H9 (cell line): ENCODE measurements at regions not wholly inside any gene's neighbourhood (a gene's known extent, or its start where the extent isn't known, plus 50 kb on each side); places are given as distances from the start of the nearest gene placed in this dataset.

Experiments used
- DNase-seq: peaks from one replicate; pipeline ENCODE4 v3.0.0-alpha.2; 2017
- H2AFZ ChIP-seq: one replicate; pipeline ENCODE4 v1.6.1; 2013; ENCODE audit warnings: mild to moderate bottlenecking, low read length, control low read depth, moderate library complexity
- H2AK5ac ChIP-seq: 2 replicates; pipeline ENCODE4 v1.6.1; 2013; ENCODE audit warnings: low read length, control low read depth, mixed read lengths; ENCODE audit not compliant: insufficient read length
- H2BK120ac ChIP-seq: one replicate; pipeline ENCODE4 v1.6.1; 2013; ENCODE audit warnings: low read depth, mild to moderate bottlenecking, low read length, control low read depth, inconsistent platforms; ENCODE audit not compliant: poor library complexity, severe bottlenecking
- H2BK12ac ChIP-seq: 2 replicates; pipeline ENCODE4 v1.6.1; 2013; ENCODE audit warnings: low read length, control low read depth, mixed read lengths, low read depth; ENCODE audit not compliant: insufficient read length
- H2BK15ac ChIP-seq: 2 replicates; pipeline ENCODE4 v1.6.1; 2013; ENCODE audit warnings: low read depth, low read length, control low read depth
- H2BK20ac ChIP-seq: one replicate; pipeline ENCODE4 v1.6.1; 2013; ENCODE audit warnings: low read depth, mild to moderate bottlenecking, low read length, control low read depth, inconsistent platforms; ENCODE audit not compliant: poor library complexity, severe bottlenecking
- H2BK5ac ChIP-seq: 2 replicates; pipeline ENCODE4 v1.6.1; 2013; ENCODE audit warnings: low read length, control low read depth, mixed read lengths; ENCODE audit not compliant: insufficient read length
- H3K14ac ChIP-seq: 2 replicates; pipeline ENCODE4 v1.6.1; 2013; ENCODE audit warnings: low read length, control low read depth; ENCODE audit not compliant: insufficient read depth
- H3K18ac ChIP-seq: 2 replicates; pipeline ENCODE4 v1.6.1; 2013; ENCODE audit warnings: low read depth, mild to moderate bottlenecking, mixed read lengths, low read length, control low read depth; ENCODE audit not compliant: insufficient read length
- H3K23ac ChIP-seq: 2 replicates; pipeline ENCODE4 v1.6.1; 2013; ENCODE audit warnings: low read length, control low read depth, mixed read lengths, low read depth; ENCODE audit not compliant: insufficient read length
- H3K23me2 ChIP-seq: 2 replicates; pipeline ENCODE4 v1.6.1; 2013; ENCODE audit warnings: low read depth, mild to moderate bottlenecking, mixed read lengths, low read length, control low read depth; ENCODE audit not compliant: insufficient read length, poor library complexity, severe bottlenecking
- H3K27ac ChIP-seq: 2 replicates; pipeline ENCODE4 v1.5.1; 2013; ENCODE audit warnings: low read length, control low read depth, mixed read lengths, low read depth; ENCODE audit not compliant: insufficient read length
- H3K27me3 ChIP-seq: 2 replicates; pipeline ENCODE4 v1.6.1; 2013; ENCODE audit warnings: low read length, control low read depth, inconsistent platforms; ENCODE audit not compliant: insufficient read depth
- H3K4ac ChIP-seq: 2 replicates; pipeline ENCODE4 v1.6.1; 2013; ENCODE audit warnings: low read depth, mild to moderate bottlenecking, control low read depth, inconsistent platforms, low read length, moderate library complexity
- H3K4me1 ChIP-seq: 2 replicates; pipeline ENCODE4 v1.6.1; 2013; ENCODE audit warnings: low read length, control low read depth, inconsistent platforms; ENCODE audit not compliant: insufficient read depth
- H3K4me2 ChIP-seq: 2 replicates; pipeline ENCODE4 v1.6.1; 2013; ENCODE audit warnings: low read length, control low read depth, mixed read lengths; ENCODE audit not compliant: insufficient read length, insufficient read depth
- H3K56ac ChIP-seq: 2 replicates; pipeline ENCODE4 v1.6.1; 2013; ENCODE audit warnings: low read depth, mild to moderate bottlenecking, mixed read lengths, low read length, control low read depth; ENCODE audit not compliant: insufficient read length
- H3K79me1 ChIP-seq: 2 replicates; pipeline ENCODE4 v1.6.1; 2013; ENCODE audit warnings: low read depth, mild to moderate bottlenecking, moderate library complexity, low read length, control low read depth, inconsistent platforms; ENCODE audit not compliant: insufficient read depth, poor library complexity, severe bottlenecking
- H3K79me2 ChIP-seq: 2 replicates; pipeline ENCODE4 v1.6.1; 2013; ENCODE audit warnings: low read length, control low read depth, inconsistent platforms; ENCODE audit not compliant: insufficient read depth
- H3K9ac ChIP-seq: 2 replicates; pipeline ENCODE4 v1.6.1; 2013; ENCODE audit warnings: low read length, control low read depth, mixed read lengths; ENCODE audit not compliant: insufficient read length; ENCODE audit errors: extremely low read depth
- H3K9me3 ChIP-seq: one replicate; pipeline ENCODE4 v1.6.1; 2013; ENCODE audit warnings: low read depth, low read length, inconsistent platforms; ENCODE audit not compliant: control insufficient read depth
- H3T11ph ChIP-seq: one replicate; pipeline ENCODE4 v1.6.1; 2013; ENCODE audit warnings: mild to moderate bottlenecking, low read length, control low read depth, inconsistent platforms
- H4K20me1 ChIP-seq: one replicate; pipeline ENCODE4 v1.6.1; 2013; ENCODE audit not compliant: control insufficient read depth, insufficient read length, insufficient read depth
- H4K5ac ChIP-seq: 2 replicates; pipeline ENCODE4 v1.6.1; 2013; ENCODE audit warnings: low read depth, mild to moderate bottlenecking, mixed read lengths, low read length, control low read depth; ENCODE audit not compliant: insufficient read length
- H4K8ac ChIP-seq: replicated peaks from 2 replicates; pipeline ENCODE4 v1.6.1; 2013; ENCODE audit warnings: low read length, control low read depth, mixed read lengths, low read depth; ENCODE audit not compliant: insufficient read length
- H4K91ac ChIP-seq: 2 replicates; pipeline ENCODE4 v1.6.1; 2013; ENCODE audit warnings: low read depth, mild to moderate bottlenecking, moderate library complexity, mixed read lengths, low read length, control low read depth; ENCODE audit not compliant: insufficient read length
- H3K27ac Mint-ChIP-seq, 3 experiments: 2 replicates in 2 of 3; 3 replicates in 1 of 3; pipeline ENCODE4 v1.8.0; 2020 to 2021; ENCODE audit warnings: mixed read lengths in 3 of 3, mild to moderate bottlenecking in 1 of 3, moderate library complexity in 1 of 3
- H3K27me3 Mint-ChIP-seq: 2 replicates; pipeline ENCODE4 v1.8.0; 2021; ENCODE audit warnings: low read depth, mild to moderate bottlenecking, moderate library complexity, mixed read lengths
- H3K36me3 Mint-ChIP-seq, 3 experiments: 2 replicates in 2 of 3; 3 replicates in 1 of 3; pipeline ENCODE4 v1.8.0; 2020 to 2021; ENCODE audit warnings: low read depth in 3 of 3, mixed read lengths in 3 of 3; ENCODE audit not compliant: insufficient read depth in 1 of 3
- H3K4me1 Mint-ChIP-seq, 2 experiments: 2 replicates each; pipeline ENCODE4 v1.8.0; 2020; ENCODE audit warnings: mixed read lengths in 2 of 2
- H3K4me3 Mint-ChIP-seq, 2 experiments: 2 replicates in 1 of 2; 3 replicates in 1 of 2; pipeline ENCODE4 v1.8.0; 2020 to 2021; ENCODE audit warnings: mild to moderate bottlenecking in 2 of 2, mixed read lengths in 2 of 2, moderate library complexity in 1 of 2
- H3K9me3 Mint-ChIP-seq, 2 experiments: 2 replicates in 1 of 2; 3 replicates in 1 of 2; pipeline ENCODE4 v1.8.0; 2020; ENCODE audit warnings: mild to moderate bottlenecking in 2 of 2, mixed read lengths in 2 of 2, moderate library complexity in 1 of 2
- WGBS: extraction: QIAGEN DNeasy Blood & Tissue Kit; methylation state at CpG from one replicate; pipeline ENCODE4 v1.1.7; 2013; ENCODE audit warnings: missing lambda C conversion rate, low lambda C conversion rate, mixed read lengths; ENCODE audit not compliant: insufficient read length; ENCODE audit errors: extremely low coverage; 5-methylcytosine and 5-hydroxymethylcytosine counted together
- TF ChIP-seq, protein P1 (sequence below): fragments of 200-600 bp; sonication (generic); conservative IDR thresholded peaks from 3 replicates; pipeline ENCODE4 v1.8.0; 2021; ENCODE audit warnings: antibody characterized with exemption, mild to moderate bottlenecking

DNA sequence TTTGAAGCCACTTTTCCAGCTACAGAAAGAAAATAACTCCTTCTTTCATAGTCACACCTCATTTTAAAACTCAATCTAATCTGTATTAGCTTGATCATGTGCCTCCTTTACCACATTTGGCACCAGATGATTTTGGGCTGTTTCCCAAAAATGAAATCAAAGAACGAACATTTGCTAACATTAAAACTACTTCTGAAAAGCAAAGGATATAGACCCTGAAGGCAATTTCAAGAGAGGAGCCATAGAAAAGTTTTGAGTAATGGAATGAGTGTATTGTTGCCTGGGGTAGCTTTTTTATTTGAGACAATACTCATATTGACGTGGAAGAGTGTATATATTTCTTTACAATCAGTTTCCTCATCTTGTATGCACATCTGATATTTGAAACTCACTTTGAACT lies 152.8 kb upstream of the TBL1XR1 start:
- Mint-ChIP-seq H3K27me3 (peaks cover 91% of the 10 kb centered on the region), H3K4me1 (peaks cover 11 to 16% of the 10 kb centered on the region in 2 experiments), H3K9me3 (no peaks in the 10 kb centered on the region), H3K4me3 (no peak overlapping the region), H3K27ac (no peak overlapping the region), H3K36me3 (no peaks in the 10 kb centered on the region)
- Histone ChIP-seq H3T11ph (no peak overlapping the region), H3K27ac (no peak overlapping the region), H3K9ac (no peak overlapping the region), H3K23me2 (no peaks in the 10 kb centered on the region), H3K4me1 (peaks cover 5% of the 10 kb centered on the region; the same call in 1 of the 2 replicates), H3K79me1 (no peaks in the 10 kb centered on the region), H2AK5ac (no peak overlapping the region), H3K79me2 (no peaks in the 10 kb centered on the region), H3K27me3 (peaks cover 20% of the 10 kb centered on the region; the same call in 1 of the 2 replicates), H3K14ac (no peak overlapping the region), H4K20me1 (no peaks in the 10 kb centered on the region), H3K4me2 (no peak overlapping the region), H4K5ac (no peak overlapping the region), H4K91ac (no peak overlapping the region), H2BK15ac (no peak overlapping the region), H2BK120ac (no peak overlapping the region), H3K18ac (no peak overlapping the region), H3K4ac (no peak overlapping the region), H2BK5ac (no peak overlapping the region), H2BK12ac (no peak overlapping the region), H2BK20ac (no peak overlapping the region), H2AFZ (no peak overlapping the region), H3K23ac (no peak overlapping the region), H4K8ac (no peak overlapping the region), H3K56ac (no peak overlapping the region), H3K9me3 (no peaks in the 10 kb centered on the region)
- no peak for DNase-seq
- no CpG with 5 or more reads among the region's 2 CpGs for WGBS
- TF ChIP-seq, protein P1, sequence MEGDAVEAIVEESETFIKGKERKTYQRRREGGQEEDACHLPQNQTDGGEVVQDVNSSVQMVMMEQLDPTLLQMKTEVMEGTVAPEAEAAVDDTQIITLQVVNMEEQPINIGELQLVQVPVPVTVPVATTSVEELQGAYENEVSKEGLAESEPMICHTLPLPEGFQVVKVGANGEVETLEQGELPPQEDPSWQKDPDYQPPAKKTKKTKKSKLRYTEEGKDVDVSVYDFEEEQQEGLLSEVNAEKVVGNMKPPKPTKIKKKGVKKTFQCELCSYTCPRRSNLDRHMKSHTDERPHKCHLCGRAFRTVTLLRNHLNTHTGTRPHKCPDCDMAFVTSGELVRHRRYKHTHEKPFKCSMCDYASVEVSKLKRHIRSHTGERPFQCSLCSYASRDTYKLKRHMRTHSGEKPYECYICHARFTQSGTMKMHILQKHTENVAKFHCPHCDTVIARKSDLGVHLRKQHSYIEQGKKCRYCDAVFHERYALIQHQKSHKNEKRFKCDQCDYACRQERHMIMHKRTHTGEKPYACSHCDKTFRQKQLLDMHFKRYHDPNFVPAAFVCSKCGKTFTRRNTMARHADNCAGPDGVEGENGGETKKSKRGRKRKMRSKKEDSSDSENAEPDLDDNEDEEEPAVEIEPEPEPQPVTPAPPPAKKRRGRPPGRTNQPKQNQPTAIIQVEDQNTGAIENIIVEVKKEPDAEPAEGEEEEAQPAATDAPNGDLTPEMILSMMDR: no peak
